ENCODE measurements at regions not wholly inside any gene's neighbourhood (a gene's known extent, or its start where the extent isn't known, plus 50 kb on each side); places are given as distances from the start of the nearest gene placed in this dataset.

DNA sequence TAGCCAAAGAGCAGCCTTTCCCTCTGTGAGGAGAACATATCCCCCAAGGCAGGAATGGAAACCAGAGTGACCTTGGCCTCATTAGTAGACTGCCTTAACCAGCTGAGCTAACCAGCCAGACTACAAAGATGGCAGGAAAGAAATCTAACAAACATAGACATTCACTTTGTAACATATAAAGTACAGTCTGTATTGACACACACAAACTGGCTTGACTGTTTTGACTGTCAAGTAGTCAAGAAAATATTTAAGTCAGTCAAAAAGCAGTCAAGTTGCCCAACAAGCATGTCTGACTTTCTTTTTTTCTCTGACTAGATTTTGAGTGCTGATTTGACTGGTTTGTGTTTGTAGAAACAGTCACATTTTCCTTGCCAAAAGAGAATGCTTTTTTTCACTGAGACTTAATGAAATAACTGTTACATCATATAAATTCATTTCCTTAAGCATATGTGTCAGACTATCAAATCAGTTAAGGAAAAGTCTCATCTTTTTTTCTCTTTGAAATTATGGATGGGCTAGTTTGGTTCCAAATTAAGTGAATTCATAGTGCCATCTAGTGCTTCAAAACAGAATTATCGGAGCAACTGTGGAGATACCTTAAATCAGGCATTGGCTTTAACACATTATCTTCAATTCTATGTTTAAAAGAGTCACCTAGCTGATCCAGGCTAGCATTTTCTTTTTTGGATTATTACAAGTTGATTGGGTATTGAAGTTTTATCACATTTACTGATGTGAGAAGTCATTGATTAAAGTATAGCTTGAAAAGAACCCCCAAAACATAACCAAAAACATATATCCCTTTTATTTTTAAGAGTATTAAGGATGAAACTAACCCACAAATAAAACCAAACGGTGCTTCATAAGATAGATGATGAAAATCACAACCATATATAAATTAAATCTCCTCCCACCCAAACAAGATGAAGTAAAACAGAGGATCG is 75.0 kb downstream of the ATP6V1G3 start:
- H3K4me1 Mint-ChIP-seq (ENCODE audit: unreplicated experiment), result peaks cover 37% of the 10 kb centered on the region
- no peak for DNase-seq (ENCODE audit: extremely low spot score, unreplicated experiment)
- no peak overlapping the region for H3K4me3 Mint-ChIP-seq (ENCODE audit: unreplicated experiment)
- no peaks in the 10 kb centered on the region for H3K27me3 Mint-ChIP-seq (ENCODE audit: unreplicated experiment)
- TF ChIP-seq, protein P1, sequence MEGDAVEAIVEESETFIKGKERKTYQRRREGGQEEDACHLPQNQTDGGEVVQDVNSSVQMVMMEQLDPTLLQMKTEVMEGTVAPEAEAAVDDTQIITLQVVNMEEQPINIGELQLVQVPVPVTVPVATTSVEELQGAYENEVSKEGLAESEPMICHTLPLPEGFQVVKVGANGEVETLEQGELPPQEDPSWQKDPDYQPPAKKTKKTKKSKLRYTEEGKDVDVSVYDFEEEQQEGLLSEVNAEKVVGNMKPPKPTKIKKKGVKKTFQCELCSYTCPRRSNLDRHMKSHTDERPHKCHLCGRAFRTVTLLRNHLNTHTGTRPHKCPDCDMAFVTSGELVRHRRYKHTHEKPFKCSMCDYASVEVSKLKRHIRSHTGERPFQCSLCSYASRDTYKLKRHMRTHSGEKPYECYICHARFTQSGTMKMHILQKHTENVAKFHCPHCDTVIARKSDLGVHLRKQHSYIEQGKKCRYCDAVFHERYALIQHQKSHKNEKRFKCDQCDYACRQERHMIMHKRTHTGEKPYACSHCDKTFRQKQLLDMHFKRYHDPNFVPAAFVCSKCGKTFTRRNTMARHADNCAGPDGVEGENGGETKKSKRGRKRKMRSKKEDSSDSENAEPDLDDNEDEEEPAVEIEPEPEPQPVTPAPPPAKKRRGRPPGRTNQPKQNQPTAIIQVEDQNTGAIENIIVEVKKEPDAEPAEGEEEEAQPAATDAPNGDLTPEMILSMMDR (IDR thresholded peaks at IDR 0.05), result peak; percentile 79
- H3K27ac Mint-ChIP-seq (ENCODE audit: unreplicated experiment), result peak overlapping the region; percentile 81
- no peaks in the 10 kb centered on the region for H3K36me3 Mint-ChIP-seq (ENCODE audit: unreplicated experiment)
- H3K9me3 Mint-ChIP-seq (ENCODE audit: unreplicated experiment), result no peaks in the 10 kb centered on the region

DNA sequence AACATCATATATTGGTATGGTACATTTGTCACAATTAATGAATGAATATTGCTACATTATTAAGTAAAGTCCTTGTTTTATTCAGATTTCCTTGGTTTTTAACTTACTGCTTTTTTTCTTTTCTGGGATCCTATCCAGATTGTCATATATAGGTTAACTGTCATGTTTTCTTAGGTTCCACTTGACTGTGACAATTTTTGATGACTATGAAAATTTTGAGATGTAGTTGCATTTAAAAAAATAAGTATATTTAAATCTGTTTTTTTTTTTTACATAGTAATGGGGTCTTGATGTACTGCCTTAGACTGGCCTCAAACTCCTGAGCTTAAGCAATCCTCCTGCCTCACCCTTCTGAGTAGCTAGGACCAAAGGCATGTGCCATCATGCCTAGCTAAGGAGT is 76.8 kb downstream of the ATP6V1G3 start:
- DNase-seq (ENCODE audit: extremely low spot score, unreplicated experiment), result no peak
- H3K4me1 Mint-ChIP-seq (ENCODE audit: unreplicated experiment), result peaks cover 37% of the 10 kb centered on the region
- H3K9me3 Mint-ChIP-seq (ENCODE audit: unreplicated experiment), result peaks cover 5% of the 10 kb centered on the region
- no peak overlapping the region for H3K27ac Mint-ChIP-seq (ENCODE audit: unreplicated experiment)
- TF ChIP-seq, protein P1 (IDR thresholded peaks at IDR 0.05), result no peak
- H3K36me3 Mint-ChIP-seq (ENCODE audit: unreplicated experiment), result no peaks in the 10 kb centered on the region
- no peaks in the 10 kb centered on the region for H3K27me3 Mint-ChIP-seq (ENCODE audit: unreplicated experiment)
- H3K4me3 Mint-ChIP-seq (ENCODE audit: unreplicated experiment), result no peak overlapping the region

- Mint-ChIP-seq H3K4me1 (ENCODE audit: unreplicated experiment) (peaks cover 35% of the 10 kb centered on the region), H3K9me3 (ENCODE audit: unreplicated experiment) (peaks cover 5% of the 10 kb centered on the region), H3K27me3 (ENCODE audit: unreplicated experiment) (no peaks in the 10 kb centered on the region), H3K4me3 (ENCODE audit: unreplicated experiment) (no peak overlapping the region), H3K27ac (ENCODE audit: unreplicated experiment) (peak overlapping the region; percentile 41), H3K36me3 (ENCODE audit: unreplicated experiment) (no peaks in the 10 kb centered on the region)
- TF ChIP-seq, protein P1 (IDR thresholded peaks at IDR 0.05), result no peak
- no peak for DNase-seq (ENCODE audit: extremely low spot score, unreplicated experiment)
Observed at GRCh38 chr1:198462365-198463019, 78.0 kb downstream of the ATP6V1G3 start.

DNA sequence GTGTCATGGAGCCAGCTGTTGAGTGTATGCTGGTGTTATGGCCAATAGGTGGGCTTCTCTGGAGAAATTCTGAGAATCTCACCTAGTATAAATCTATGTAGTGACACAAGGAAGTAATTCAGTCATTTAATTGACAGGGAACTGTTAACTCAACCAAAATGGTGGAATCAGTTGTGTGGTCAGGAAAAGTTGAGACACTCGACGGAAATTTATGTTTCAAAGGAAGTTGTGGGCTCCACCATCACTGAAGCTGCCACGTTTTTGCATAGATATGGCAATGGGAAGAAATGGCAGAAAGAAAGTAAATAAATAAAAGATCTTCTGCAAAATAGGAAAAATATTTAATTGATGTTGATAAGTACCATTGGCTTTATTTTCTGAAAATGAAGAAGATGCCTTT is 84.5 kb downstream of the ATP6V1G3 start:
- no peak overlapping the region for H3K4me3 Mint-ChIP-seq (ENCODE audit: unreplicated experiment)
- no peak for DNase-seq (ENCODE audit: extremely low spot score, unreplicated experiment)
- TF ChIP-seq, protein P1 (IDR thresholded peaks at IDR 0.05), result no peak
- H3K27ac Mint-ChIP-seq (ENCODE audit: unreplicated experiment), result no peak overlapping the region
- H3K27me3 Mint-ChIP-seq (ENCODE audit: unreplicated experiment), result no peaks in the 10 kb centered on the region
- H3K36me3 Mint-ChIP-seq (ENCODE audit: unreplicated experiment), result no peaks in the 10 kb centered on the region
- peaks cover 5% of the 10 kb centered on the region for H3K9me3 Mint-ChIP-seq (ENCODE audit: unreplicated experiment)
- H3K4me1 Mint-ChIP-seq (ENCODE audit: unreplicated experiment), result no peaks in the 10 kb centered on the region

All from osteocyte (in vitro differentiated cells).